ENCODE measurements at regions not wholly inside any gene's neighbourhood (a gene's known extent, or its start where the extent isn't known, plus 50 kb on each side); places are given as distances from the start of the nearest gene placed in this dataset.

- TF ChIP-seq ZNF274 (IDR thresholded peaks at IDR 0.05; ENCODE audit: low read depth, low read length) (no peak), YY1 (IDR thresholded peaks at IDR 0.05; ENCODE audit: insufficient read depth, insufficient read length) (no peak), SUZ12 (IDR thresholded peaks at IDR 0.05; ENCODE audit: extremely low read depth, insufficient read depth, insufficient read length) (no peak)
These were observed 84.5 kb downstream of the HTR5A start for GRCh38 chr7:155154586-155154985.
